Stimulated activated CD8-positive, alpha-beta memory T cell treated with anti-CD3 and anti-CD28 coated beads, Interleukin-4, amount 100 ng/mL, for 4 hours (primary cell): ENCODE measurements at regions not wholly inside any gene's neighbourhood (a gene's known extent, or its start where the extent isn't known, plus 50 kb on each side); places are given as distances from the start of the nearest gene placed in this dataset.

Experiments used
- DNase-seq, 2 donors: peaks; one replicate each; pipeline ENCODE4 v3.0.0-alpha.2; 2020; ENCODE audit warnings: low read depth in 2 of 2, low spot score in 1 of 2

DNA sequence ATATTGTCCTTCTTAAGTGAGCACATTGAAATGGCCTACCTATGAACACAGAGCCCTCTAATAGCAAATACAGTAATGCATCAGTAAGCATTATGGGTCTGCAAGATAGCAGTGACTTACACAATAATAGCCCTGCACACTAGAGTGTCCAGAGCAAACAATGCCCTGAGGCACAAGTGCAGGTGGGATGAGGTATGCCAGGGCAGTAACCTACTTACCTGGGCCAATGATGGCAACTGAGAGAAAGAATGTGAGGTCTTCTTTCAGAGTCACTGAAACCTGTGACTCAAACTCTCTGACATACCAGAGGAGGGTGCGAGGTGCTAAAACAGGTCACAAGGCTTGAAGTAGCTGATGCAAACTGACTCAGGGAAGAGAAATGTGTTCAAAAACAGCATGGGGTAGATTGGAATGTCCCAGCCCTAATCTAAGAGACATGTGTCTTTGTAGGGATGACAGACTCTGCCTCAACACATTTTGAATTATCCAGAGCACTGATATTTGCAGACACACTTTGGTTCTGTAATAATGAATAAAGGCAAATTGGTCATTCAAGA, 168.5 kb upstream of the RUNX1 start:
- DNase-seq: no peak

DNA sequence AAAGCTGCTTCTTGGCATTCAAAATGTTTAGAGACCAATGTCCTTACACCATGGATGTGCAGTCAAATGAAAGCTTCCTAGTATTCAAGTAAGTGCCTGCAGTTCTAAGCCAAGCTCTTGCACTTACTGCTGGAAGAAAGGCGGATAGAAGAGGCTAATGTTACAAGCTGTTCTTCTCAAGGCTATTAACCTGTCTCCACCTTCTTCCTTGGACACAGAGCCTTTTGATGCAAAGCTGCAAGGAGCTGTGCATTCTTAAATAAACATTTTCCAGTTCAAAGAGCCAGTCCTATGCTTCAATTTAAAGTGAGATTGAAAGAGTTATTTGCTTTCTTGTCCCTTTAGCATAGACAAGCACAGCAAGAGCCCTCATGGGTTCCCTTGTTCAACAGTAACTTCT, 167.9 kb upstream of the RUNX1 start:
- no peak for DNase-seq

DNA sequence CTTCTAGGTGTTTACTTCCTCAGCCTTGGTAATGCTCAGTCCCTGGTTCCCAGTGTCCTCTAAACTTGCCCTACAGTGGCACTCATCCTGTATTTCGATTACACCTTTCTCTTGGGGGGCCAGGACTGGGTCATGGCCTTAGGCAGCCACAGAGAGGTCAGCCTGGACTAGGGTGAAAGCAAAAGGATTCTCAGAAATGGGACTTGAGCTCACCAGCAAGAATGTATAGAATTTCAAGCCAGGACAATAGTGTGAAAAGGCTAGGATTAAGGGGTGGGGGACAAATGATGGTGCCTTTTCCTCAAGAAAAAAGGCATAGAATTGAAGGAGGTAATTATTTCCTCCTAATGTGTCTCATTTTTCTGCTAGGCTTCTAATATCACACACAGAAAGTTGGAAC, 166.8 kb upstream of the RUNX1 start:
- DNase-seq: no peak

- no peak for DNase-seq
These were observed 163.5 kb upstream of the RUNX1 start for GRCh38 chr21:35212393-35213127.

- DNase-seq: no peak
These were observed 162.7 kb upstream of the RUNX1 start for GRCh38 chr21:35211782-35212181.

DNA sequence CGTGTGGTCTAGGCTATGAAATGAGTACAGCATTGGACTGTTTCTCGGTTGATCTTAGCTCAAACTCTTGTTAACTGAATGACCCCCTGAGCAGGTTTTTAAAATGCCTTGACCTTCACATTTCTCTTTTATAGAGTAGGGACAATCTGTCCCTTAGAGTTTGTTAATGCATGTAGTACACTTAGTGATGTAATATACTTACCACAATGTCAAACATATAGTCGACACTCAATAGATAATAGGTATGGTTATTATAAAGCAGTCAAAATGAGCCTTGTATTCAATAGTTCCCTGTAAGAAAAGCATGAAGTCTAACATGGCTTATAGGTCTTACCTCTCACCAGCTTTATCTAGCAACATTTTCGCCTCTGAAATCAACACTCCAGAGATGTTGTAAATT, 161.0 kb upstream of the RUNX1 start:
- DNase-seq: no peak

GRCh38 chr21:35208810-35209517, 159.9 kb upstream of the RUNX1 start:
- DNase-seq: no peak

DNA sequence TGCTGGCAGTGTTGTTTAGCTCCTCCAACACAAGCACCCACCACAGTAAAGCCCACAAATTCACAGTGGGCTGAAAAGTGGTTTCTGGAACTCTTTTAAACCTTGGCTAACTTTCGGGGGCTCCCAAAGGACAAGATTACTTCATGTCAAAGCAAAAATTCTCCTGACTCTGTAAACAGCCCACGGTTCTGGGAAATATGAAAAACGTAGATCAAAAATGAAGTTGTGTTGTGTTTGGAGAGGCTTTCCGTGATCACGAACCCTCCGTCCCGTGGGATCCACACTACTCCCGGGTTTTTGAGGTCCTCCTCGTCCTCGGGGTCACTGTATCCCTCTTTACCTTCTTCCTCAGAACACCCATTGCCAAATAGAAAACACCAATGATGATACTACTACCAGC, 159.0 kb upstream of the RUNX1 start:
- DNase-seq: no peak

- DNase-seq: no peak
These were observed 158.2 kb upstream of the RUNX1 start for GRCh38 chr21:35207322-35207721.

DNA sequence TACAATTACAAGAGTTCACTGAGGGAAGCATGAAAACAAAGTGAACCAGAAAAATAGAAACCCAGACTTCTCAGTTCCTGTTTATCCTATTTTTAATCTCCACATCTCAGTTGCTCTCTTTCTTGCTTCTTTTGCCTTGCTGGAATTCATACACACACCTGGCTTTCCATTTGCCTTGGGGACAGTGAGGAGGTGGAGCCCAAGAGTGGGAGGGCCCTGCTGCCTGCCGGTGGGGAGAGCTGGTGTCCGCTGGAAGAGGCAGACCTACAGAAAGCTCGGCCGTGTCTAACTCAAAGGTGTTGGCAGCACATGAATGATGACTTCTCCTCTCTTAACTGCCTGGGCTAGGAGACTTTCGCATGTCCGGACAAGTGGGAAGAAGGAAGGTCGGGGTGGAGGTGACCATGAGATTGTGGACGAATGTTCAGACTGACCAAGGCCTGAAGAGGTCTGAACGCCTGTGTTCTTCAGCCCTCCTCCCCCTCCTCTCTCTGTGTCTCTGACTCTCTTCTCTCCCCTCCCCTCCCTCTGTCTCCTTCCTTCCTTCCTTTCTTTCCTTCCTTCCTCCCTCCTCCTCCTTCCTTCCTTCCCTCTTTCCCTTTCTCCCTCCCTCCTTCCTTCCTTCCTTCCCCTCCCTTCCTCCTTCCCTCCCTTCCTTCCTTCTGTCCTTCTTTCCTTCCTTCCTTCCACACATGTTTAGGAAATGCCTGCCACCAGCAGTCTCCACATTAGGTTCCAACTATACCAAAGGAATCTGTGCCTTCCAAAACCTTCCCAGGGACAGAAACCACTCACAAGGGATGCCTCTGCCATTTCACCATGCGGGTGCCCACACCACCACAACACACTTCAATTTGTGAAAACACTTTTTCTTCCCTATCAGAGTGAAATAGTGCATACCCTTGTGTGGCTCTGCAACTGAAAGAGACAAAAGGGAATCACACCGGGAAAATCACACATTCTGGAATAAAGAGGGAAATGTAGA, 157.3 kb upstream of the RUNX1 start:
- DNase-seq: no peak

- DNase-seq: no peak
These were observed 155.9 kb upstream of the RUNX1 start for GRCh38 chr21:35204850-35205541.

- no peak for DNase-seq
These were observed 155.0 kb upstream of the RUNX1 start for GRCh38 chr21:35204125-35204524.

GRCh38 chr21:35203093-35203977, 154.2 kb upstream of the RUNX1 start:
- DNase-seq: no peak

DNA sequence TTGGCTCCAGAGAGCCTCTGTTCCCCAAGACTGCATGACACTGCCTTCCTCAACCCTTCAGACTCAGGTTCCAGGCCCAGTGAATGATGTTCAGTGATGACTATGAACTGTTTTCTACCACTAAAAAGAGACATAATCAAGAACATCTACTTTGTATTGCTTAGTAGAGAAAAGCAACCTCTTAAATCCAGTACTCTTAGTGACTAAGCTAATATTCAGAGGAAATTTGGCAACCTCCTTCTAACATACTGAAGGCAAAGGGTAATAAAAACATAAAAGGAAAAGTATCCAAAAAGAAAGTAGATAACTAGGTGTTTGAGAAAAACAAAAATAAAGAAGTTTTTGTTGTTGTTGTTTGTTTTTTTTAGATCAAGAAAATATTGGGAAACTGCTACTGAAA, 153.3 kb upstream of the RUNX1 start:
- DNase-seq: no peak

DNA sequence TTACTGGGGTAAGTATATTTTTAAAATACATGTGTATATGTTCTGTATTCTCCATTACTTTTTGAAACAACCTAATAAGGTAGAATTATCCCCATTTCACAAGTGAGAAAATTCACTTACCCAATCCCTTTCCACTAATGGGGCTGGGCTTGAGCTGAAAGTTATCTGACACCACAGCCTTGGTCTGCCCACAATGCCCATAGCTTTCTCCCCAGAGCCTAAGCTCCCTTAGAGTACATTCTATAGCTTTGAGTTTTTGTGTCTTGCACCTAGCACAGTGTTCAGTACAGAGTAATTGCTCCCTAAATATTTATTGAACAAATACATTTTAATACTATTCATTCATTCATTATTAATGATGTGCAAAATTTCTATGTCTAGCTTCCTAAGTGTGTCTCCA, 152.7 kb upstream of the RUNX1 start:
- no peak for DNase-seq

DNA sequence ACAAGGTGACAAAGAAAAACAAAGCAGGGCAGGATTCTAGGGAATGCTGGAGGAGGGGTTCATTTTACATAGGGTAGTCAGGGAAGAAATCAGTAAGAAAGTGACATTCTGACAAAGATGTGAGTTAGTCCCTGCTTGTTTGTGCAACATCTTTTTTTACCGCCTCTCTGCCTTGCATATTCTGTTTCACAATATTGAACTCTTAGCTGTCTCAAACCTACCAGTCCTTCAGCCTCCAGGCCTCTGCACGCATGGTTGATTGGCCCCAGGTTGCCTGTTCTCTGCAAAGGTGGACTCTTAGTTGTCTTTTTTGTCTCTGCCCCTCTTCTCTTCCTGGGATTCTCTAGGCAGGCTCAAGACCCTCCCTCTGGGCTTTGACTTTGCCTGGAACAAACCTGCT, 152.2 kb upstream of the RUNX1 start:
- no peak for DNase-seq

- DNase-seq: no peak
These were observed 150.6 kb upstream of the RUNX1 start for GRCh38 chr21:35199733-35200015.

- no peak for DNase-seq
These were observed 150.1 kb upstream of the RUNX1 start for GRCh38 chr21:35198982-35199732.

DNA sequence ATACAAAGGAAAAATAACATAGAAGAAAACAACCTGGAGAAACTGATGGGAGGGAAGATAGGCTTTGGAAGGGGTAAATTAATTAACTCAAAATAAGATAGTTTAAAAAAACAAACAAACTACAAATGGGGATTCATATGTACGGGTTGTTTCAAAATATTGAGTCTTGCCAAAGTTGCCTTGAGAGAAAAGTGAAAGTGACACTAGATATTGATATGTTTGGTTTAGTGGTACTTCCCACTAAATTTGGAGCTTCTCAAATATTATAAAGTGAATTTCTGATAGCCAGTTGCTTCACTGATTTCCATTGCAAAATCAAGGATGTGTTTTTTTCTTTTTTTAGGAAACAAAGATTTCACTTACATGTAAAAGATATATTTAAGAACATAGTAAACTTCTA, 149.5 kb upstream of the RUNX1 start:
- DNase-seq: no peak
